ENCODE measurements at regions not wholly inside any gene's neighbourhood (a gene's known extent, or its start where the extent isn't known, plus 50 kb on each side); places are given as distances from the start of the nearest gene placed in this dataset.

DNA sequence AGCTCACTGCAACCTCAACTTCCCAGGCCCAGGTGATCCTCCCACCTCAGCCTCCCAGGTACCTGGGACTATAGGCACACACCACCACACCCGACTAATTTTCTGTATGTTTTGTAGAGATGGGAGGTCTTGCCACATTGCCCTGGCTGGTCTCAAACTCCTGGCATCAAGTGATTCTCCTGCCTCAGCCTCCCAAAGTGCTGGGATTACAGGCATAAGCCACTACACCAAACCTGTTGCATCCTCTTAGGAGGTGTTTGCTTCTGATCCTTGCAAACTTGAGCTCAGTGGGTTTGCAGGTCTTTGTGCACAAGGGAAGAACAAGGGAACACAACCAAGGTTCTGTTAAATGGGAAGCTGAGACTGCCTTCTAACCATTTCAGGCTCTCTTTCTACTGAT lies 184.6 kb downstream of the ARHGAP12 start:
- TF ChIP-seq, protein P1, sequence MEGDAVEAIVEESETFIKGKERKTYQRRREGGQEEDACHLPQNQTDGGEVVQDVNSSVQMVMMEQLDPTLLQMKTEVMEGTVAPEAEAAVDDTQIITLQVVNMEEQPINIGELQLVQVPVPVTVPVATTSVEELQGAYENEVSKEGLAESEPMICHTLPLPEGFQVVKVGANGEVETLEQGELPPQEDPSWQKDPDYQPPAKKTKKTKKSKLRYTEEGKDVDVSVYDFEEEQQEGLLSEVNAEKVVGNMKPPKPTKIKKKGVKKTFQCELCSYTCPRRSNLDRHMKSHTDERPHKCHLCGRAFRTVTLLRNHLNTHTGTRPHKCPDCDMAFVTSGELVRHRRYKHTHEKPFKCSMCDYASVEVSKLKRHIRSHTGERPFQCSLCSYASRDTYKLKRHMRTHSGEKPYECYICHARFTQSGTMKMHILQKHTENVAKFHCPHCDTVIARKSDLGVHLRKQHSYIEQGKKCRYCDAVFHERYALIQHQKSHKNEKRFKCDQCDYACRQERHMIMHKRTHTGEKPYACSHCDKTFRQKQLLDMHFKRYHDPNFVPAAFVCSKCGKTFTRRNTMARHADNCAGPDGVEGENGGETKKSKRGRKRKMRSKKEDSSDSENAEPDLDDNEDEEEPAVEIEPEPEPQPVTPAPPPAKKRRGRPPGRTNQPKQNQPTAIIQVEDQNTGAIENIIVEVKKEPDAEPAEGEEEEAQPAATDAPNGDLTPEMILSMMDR (IDR thresholded peaks at IDR 0.05; ENCODE audit: poor library complexity): no peak
- no peak for TF ChIP-seq EZH2 (IDR thresholded peaks at IDR 0.05; ENCODE audit: borderline replicate concordance)

All from hepatocyte (in vitro differentiated cells).